GM12878 (cell line): ENCODE measurements at regions not wholly inside any gene's neighbourhood (a gene's known extent, or its start where the extent isn't known, plus 50 kb on each side); places are given as distances from the start of the nearest gene placed in this dataset.

ENCODE experiments used
- ATAC-seq: fragments of 200-7000 bp; cut with Tn5 transposase; 3 replicates; pipeline ENCODE4 v1.9.1; 2020; ENCODE audit warnings: mild to moderate bottlenecking, moderate library complexity
- BruUV-seq: library from RNA; stranded (reverse); fragments of 400-500 nt; replicated peaks from 2 replicates; lab custom pipeline; 2021; lab: Mats Ljungman, UMichigan
- CTCF ChIA-PET: fragments of 300-600 bp; sonication (Branson Sonifier 250); formaldehyde crosslinking; extraction: SDS; loops from one replicate; lab custom pipeline; 2021; ENCODE audit warnings: inconsistent platforms; lab: Yijun Ruan, JAX
- POLR2A ChIA-PET: fragments of 350-600 bp; formaldehyde crosslinking; extraction: SDS; loops from one replicate; lab custom pipeline; 2021; ENCODE audit warnings: inconsistent platforms; lab: Charles Lee
- RAD21 ChIA-PET: fragments of 300-600 bp; sonication (Branson Sonifier 250); formaldehyde crosslinking; loops from one replicate; lab custom pipeline; 2023; ENCODE audit warnings: antibody characterized with exemption; ENCODE audit not compliant: unreplicated experiment; lab: Charles Lee
- SMC1A ChIA-PET: fragments of 300-600 bp; sonication (Branson Sonifier 250); formaldehyde crosslinking; loops from one replicate; lab custom pipeline; 2023; ENCODE audit not compliant: unreplicated experiment, uncharacterized antibody; lab: Charles Lee
- DNase-seq: peaks from one replicate; pipeline ENCODE4 v3.0.0-alpha.2; 2011; ENCODE audit warnings: low read depth, low spot score
- FAIRE-seq: peaks from 3 replicates; lab custom pipeline; 2011; peaks lifted over from hg19 to GRCh38; lab: Jason Lieb, UNC
- H2AFZ ChIP-seq: 2 replicates; pipeline ENCODE4 v1.6.0; 2011; ENCODE audit warnings: low read depth, low read length, control low read depth; ENCODE audit not compliant: control insufficient read depth
- H3K27ac ChIP-seq: 2 replicates; pipeline ENCODE4 v1.5.1; 2011; ENCODE audit warnings: control low read depth; ENCODE audit not compliant: control insufficient read depth, insufficient read depth
- H3K27me3 ChIP-seq, 2 experiments: replicated peaks in 1 of 2; 2 replicates each; pipeline versions ENCODE4 v1.6.0 to v1.6.1; 2011; ENCODE audit warnings: low read length in 1 of 2; ENCODE audit not compliant: control insufficient read depth in 2 of 2, insufficient read depth in 2 of 2
- H3K36me3 ChIP-seq, 2 experiments: 2 replicates each; pipeline ENCODE4 v1.5.1; 2011; ENCODE audit warnings: low read length in 1 of 2; ENCODE audit not compliant: control insufficient read depth in 2 of 2, insufficient read depth in 2 of 2
- H3K4me1 ChIP-seq: 2 replicates; pipeline ENCODE4 v1.6.1; 2011; ENCODE audit warnings: mild to moderate bottlenecking, low read length, moderate library complexity, mixed read lengths; ENCODE audit not compliant: control insufficient read depth, insufficient read depth
- H3K4me2 ChIP-seq: 2 replicates; pipeline ENCODE4 v1.6.0; 2011; ENCODE audit warnings: control low read depth; ENCODE audit not compliant: control insufficient read depth, insufficient read depth
- H3K4me3 ChIP-seq: fragments of 200-600 bp; sonication (generic); 2 replicates; pipeline ENCODE4 v1.5.1; 2016
- H3K79me2 ChIP-seq: 2 replicates; pipeline ENCODE4 v1.6.0; 2011; ENCODE audit warnings: low read length; ENCODE audit not compliant: control insufficient read depth, insufficient read depth
- H3K9ac ChIP-seq: 2 replicates; pipeline ENCODE4 v1.8.0; 2011; ENCODE audit warnings: low read length, control low read depth, mixed read lengths; ENCODE audit not compliant: control insufficient read depth, insufficient read depth
- H3K9me3 ChIP-seq: replicated peaks from 3 replicates; pipeline ENCODE4 v1.5.1; 2011; ENCODE audit warnings: mild to moderate bottlenecking, low read length; ENCODE audit not compliant: control insufficient read depth, insufficient read depth
- H4K20me1 ChIP-seq: 2 replicates; pipeline ENCODE4 v1.6.0; 2011; ENCODE audit not compliant: control insufficient read depth, insufficient read depth
- BCL11A ChIP-seq: IDR thresholded peaks from 2 replicates; pipeline ENCODE4 v1.6.1; 2011; ENCODE audit warnings: low read depth, low read length
- BRCA1 ChIP-seq: IDR thresholded peaks from 2 replicates; pipeline ENCODE4 v1.6.1; 2011; ENCODE audit warnings: low read depth, low read length, improper control_type of control experiment
- ESRRA ChIP-seq: IDR thresholded peaks from 2 replicates; pipeline ENCODE4 v1.6.1; 2012; ENCODE audit warnings: mild to moderate bottlenecking, low read length, improper control_type of control experiment
- FOS ChIP-seq: IDR thresholded peaks from 3 replicates; pipeline ENCODE4 v1.6.1; 2011; ENCODE audit warnings: borderline replicate concordance; ENCODE audit not compliant: insufficient read length; ENCODE audit errors: extremely low read depth
- KLF5 ChIP-seq: fragments of 450-650 bp; IDR thresholded peaks from 2 replicates; pipeline ENCODE4 v1.6.1; 2014; ENCODE audit warnings: mild to moderate bottlenecking; ENCODE audit not compliant: partially characterized antibody
- MLLT1 ChIP-seq: fragments of 450-650 bp; IDR thresholded peaks from 2 replicates; pipeline ENCODE4 v1.6.1; 2016; ENCODE audit warnings: mild to moderate bottlenecking
- MYC ChIP-seq: IDR thresholded peaks from 2 replicates; pipeline ENCODE4 v1.6.1; 2011; ENCODE audit warnings: mild to moderate bottlenecking, low read length, moderate library complexity, inconsistent platforms; ENCODE audit not compliant: insufficient read depth, insufficient replicate concordance, insufficient read length, severe bottlenecking
- POLR2AphosphoS5 ChIP-seq: IDR thresholded peaks from 2 replicates; pipeline ENCODE4 v1.6.1; 2011; ENCODE audit warnings: mild to moderate bottlenecking, low read length, inconsistent platforms
- SIN3A ChIP-seq: IDR thresholded peaks from 2 replicates; pipeline ENCODE4 v1.6.1; 2012; ENCODE audit warnings: low read depth, low read length, improper control_type of control experiment
- SREBF1 ChIP-seq: IDR thresholded peaks from 2 replicates; pipeline ENCODE4 v1.6.1; 2012; ENCODE audit warnings: mild to moderate bottlenecking, low read length
- ZBTB4 ChIP-seq: fragments of 450-650 bp; formaldehyde crosslinking; IDR thresholded peaks from 2 replicates; pipeline ENCODE4 v1.4.0; 2022; ENCODE audit warnings: mild to moderate bottlenecking, moderate library complexity
- ZNF384 ChIP-seq: IDR thresholded peaks from 2 replicates; pipeline ENCODE4 v1.6.1; 2012; ENCODE audit warnings: low read depth, mild to moderate bottlenecking, low read length, improper control_type of control experiment, borderline replicate concordance
- WGBS: methylation state at CpG from one replicate; pipeline ENCODE4 v1.1.6; 2016; ENCODE audit warnings: low lambda C conversion rate; ENCODE audit not compliant: insufficient replicate concordance, insufficient coverage; ENCODE audit errors: missing lambda C conversion rate; 5-methylcytosine and 5-hydroxymethylcytosine counted together
- in situ Hi-C: fragments of 300-500 bp; cut with MboI; formaldehyde crosslinking; loops from 9 replicates; pipeline ENCODE4 v1.14.3; 2018; ENCODE audit warnings: mixed read lengths
- intact Hi-C: fragments of 100-400 bp; cut with micrococcal nuclease; formaldehyde crosslinking; loops from one replicate; pipeline ENCODE4 v1.14.2; 2022; ENCODE audit not compliant: unreplicated experiment
- TF ChIP-seq, protein P1 (sequence below): IDR thresholded peaks from 2 replicates; pipeline ENCODE4 v1.6.1; 2012; ENCODE audit warnings: low read length, inconsistent platforms
- TF ChIP-seq, protein P2 (sequence below): fragments of 450-650 bp; IDR thresholded peaks from 2 replicates; pipeline ENCODE4 v1.6.1; 2017; ENCODE audit warnings: borderline replicate concordance

- TF ChIP-seq POLR2AphosphoS5: no peak
- no peak for TF ChIP-seq ZNF384
- no peak for TF ChIP-seq SIN3A
- no peak for TF ChIP-seq MLLT1
- no peak for TF ChIP-seq BCL11A
- no peak for TF ChIP-seq MYC
Observed at GRCh38 chr2:147449323-147449991, 395.4 kb upstream of the ACVR2A start (continued).

DNA sequence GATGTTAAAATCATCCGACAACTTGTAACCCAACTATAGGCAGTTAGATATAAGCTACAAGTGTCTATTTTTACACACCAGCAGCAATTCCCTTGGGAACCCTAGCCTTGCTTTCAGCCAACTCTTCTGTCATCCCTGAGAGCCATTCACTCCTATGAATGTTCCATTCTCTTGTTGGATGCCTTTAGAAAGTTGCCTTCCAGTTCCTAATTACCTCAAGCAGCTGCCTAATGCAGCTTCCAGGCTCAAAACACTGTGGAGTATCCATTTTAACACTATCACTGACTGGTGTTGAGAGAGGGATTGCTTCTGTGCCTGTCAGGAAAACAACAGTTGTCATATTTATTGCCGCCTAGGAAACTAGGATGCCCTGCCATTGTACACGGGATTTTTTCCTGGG is 402.0 kb upstream of the ACVR2A start:
- DNase-seq: no peak
- H3K9ac ChIP-seq: no peak overlapping the region
- ChIA-PET SMC1A (no interaction called here), POLR2A (no interaction called here), CTCF (interaction anchor here (0.6 kb wide), 1 partner anchor 652 kb away, joined by 3 read pairs; no protein-coding TSS in a partner anchor), RAD21 (no interaction called here)
- no peak overlapping the region for H3K27ac ChIP-seq
- no peaks in the 10 kb centered on the region for H3K4me1 ChIP-seq
- in situ Hi-C loops: no loop called here
- FAIRE-seq: no peak
- TF ChIP-seq SREBF1 (no peak), KLF5 (no peak), FOS (no peak), ESRRA (no peak), SIN3A (no peak), BRCA1 (no peak), ZBTB4 (CRISPR knock-in tag) (no peak)
- TF ChIP-seq, protein P1, sequence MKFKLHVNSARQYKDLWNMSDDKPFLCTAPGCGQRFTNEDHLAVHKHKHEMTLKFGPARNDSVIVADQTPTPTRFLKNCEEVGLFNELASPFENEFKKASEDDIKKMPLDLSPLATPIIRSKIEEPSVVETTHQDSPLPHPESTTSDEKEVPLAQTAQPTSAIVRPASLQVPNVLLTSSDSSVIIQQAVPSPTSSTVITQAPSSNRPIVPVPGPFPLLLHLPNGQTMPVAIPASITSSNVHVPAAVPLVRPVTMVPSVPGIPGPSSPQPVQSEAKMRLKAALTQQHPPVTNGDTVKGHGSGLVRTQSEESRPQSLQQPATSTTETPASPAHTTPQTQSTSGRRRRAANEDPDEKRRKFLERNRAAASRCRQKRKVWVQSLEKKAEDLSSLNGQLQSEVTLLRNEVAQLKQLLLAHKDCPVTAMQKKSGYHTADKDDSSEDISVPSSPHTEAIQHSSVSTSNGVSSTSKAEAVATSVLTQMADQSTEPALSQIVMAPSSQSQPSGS: no peak
- TF ChIP-seq, protein P2, sequence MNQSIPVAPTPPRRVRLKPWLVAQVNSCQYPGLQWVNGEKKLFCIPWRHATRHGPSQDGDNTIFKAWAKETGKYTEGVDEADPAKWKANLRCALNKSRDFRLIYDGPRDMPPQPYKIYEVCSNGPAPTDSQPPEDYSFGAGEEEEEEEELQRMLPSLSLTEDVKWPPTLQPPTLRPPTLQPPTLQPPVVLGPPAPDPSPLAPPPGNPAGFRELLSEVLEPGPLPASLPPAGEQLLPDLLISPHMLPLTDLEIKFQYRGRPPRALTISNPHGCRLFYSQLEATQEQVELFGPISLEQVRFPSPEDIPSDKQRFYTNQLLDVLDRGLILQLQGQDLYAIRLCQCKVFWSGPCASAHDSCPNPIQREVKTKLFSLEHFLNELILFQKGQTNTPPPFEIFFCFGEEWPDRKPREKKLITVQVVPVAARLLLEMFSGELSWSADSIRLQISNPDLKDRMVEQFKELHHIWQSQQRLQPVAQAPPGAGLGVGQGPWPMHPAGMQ: no peak
- BruUV-seq: no TSS peak
- H3K4me3 ChIP-seq: no peak overlapping the region
- ATAC-seq: no peak
- no peaks in the 10 kb centered on the region; the same call in 2 of the 3 replicates for H3K9me3 ChIP-seq
- intact Hi-C loops: no loop called here
- no peaks in the 10 kb centered on the region for H3K36me3 ChIP-seq
- H2AFZ ChIP-seq: no peak overlapping the region
- no peak overlapping the region for H3K4me2 ChIP-seq
- WGBS: 94% methylated on average over 3 of the region's 3 CpGs
- no peaks in the 10 kb centered on the region for H3K79me2 ChIP-seq
- H3K27me3 ChIP-seq: no peaks in the 10 kb centered on the region
- no peaks in the 10 kb centered on the region for H4K20me1 ChIP-seq
